HG03175 (cell line): ENCODE measurements at regions not wholly inside any gene's neighbourhood (a gene's known extent, or its start where the extent isn't known, plus 50 kb on each side); places are given as distances from the start of the nearest gene placed in this dataset.

ENCODE experiments used
- ATAC-seq: cut with Tn5 transposase; IDR thresholded peaks from one replicate; pipeline ENCODE4 v1.9.1; 2021; ENCODE audit warnings: mild to moderate bottlenecking, moderate library complexity; ENCODE audit not compliant: unreplicated experiment

GRCh38 chr13:63699948-63700347 lies 2284.3 kb upstream of the PCDH20 start:
- no peak for ATAC-seq

- no peak for ATAC-seq
These were observed 2280.4 kb upstream of the PCDH20 start for GRCh38 chr13:63696055-63696454.

GRCh38 chr13:63693696-63694095 lies 2278.0 kb upstream of the PCDH20 start:
- ATAC-seq, result no peak

- ATAC-seq, result no peak
These were observed 2275.8 kb upstream of the PCDH20 start for GRCh38 chr13:63691474-63691873.

- ATAC-seq, result no peak
These were observed 2275.0 kb upstream of the PCDH20 start for GRCh38 chr13:63690672-63691071.

GRCh38 chr13:63684822-63685221 lies 2269.2 kb upstream of the PCDH20 start:
- ATAC-seq, result no peak

- no peak for ATAC-seq
These were observed 2265.1 kb upstream of the PCDH20 start for GRCh38 chr13:63680704-63681103.

- ATAC-seq, result no peak
These were observed 2255.6 kb upstream of the PCDH20 start for GRCh38 chr13:63671296-63671695.

- ATAC-seq, result no peak
These were observed 2235.7 kb upstream of the PCDH20 start for GRCh38 chr13:63651394-63651793.

- no peak for ATAC-seq
These were observed 2227.9 kb upstream of the PCDH20 start for GRCh38 chr13:63643543-63643942.

- peak; percentile 71 for ATAC-seq
These were observed 2220.8 kb upstream of the PCDH20 start for GRCh38 chr13:63636316-63636993.

- no peak for ATAC-seq
These were observed 2216.7 kb upstream of the PCDH20 start for GRCh38 chr13:63632321-63632720.

- ATAC-seq, result no peak
These were observed 2215.4 kb upstream of the PCDH20 start for GRCh38 chr13:63631006-63631405.

- ATAC-seq, result no peak
These were observed 2213.9 kb upstream of the PCDH20 start for GRCh38 chr13:63629591-63629990.

- no peak for ATAC-seq
These were observed 2212.7 kb upstream of the PCDH20 start for GRCh38 chr13:63628310-63628709.

GRCh38 chr13:63625869-63626268 lies 2210.2 kb upstream of the PCDH20 start:
- no peak for ATAC-seq

GRCh38 chr13:63614874-63615612 lies 2199.4 kb upstream of the PCDH20 start:
- no peak for ATAC-seq

- no peak for ATAC-seq
These were observed 2191.5 kb upstream of the PCDH20 start for GRCh38 chr13:63607153-63607552.

GRCh38 chr13:63605962-63606361 lies 2190.3 kb upstream of the PCDH20 start:
- no peak for ATAC-seq

- ATAC-seq, result no peak
These were observed 2189.8 kb upstream of the PCDH20 start for GRCh38 chr13:63605403-63605802.

GRCh38 chr13:63595811-63596210 lies 2180.2 kb upstream of the PCDH20 start:
- ATAC-seq, result no peak

- ATAC-seq, result no peak
These were observed 2170.8 kb upstream of the PCDH20 start for GRCh38 chr13:63586467-63586866.

- no peak for ATAC-seq
These were observed 2163.1 kb upstream of the PCDH20 start for GRCh38 chr13:63578796-63579195.
